ENCODE measurements at regions not wholly inside any gene's neighbourhood (a gene's known extent, or its start where the extent isn't known, plus 50 kb on each side); places are given as distances from the start of the nearest gene placed in this dataset.
"Not testable (repeated sequence)": the region's sequence is repeated elsewhere in the genome, so short reads cannot be mapped to it uniquely, and the experiment has no call there.

- not testable (repeated sequence) for TF ChIP-seq EZH2 (IDR thresholded peaks at IDR 0.05; ENCODE audit: low read length, missing control alignments)
- TF ChIP-seq, protein P1, sequence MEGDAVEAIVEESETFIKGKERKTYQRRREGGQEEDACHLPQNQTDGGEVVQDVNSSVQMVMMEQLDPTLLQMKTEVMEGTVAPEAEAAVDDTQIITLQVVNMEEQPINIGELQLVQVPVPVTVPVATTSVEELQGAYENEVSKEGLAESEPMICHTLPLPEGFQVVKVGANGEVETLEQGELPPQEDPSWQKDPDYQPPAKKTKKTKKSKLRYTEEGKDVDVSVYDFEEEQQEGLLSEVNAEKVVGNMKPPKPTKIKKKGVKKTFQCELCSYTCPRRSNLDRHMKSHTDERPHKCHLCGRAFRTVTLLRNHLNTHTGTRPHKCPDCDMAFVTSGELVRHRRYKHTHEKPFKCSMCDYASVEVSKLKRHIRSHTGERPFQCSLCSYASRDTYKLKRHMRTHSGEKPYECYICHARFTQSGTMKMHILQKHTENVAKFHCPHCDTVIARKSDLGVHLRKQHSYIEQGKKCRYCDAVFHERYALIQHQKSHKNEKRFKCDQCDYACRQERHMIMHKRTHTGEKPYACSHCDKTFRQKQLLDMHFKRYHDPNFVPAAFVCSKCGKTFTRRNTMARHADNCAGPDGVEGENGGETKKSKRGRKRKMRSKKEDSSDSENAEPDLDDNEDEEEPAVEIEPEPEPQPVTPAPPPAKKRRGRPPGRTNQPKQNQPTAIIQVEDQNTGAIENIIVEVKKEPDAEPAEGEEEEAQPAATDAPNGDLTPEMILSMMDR (conservative IDR thresholded peaks at IDR 0.05 in 1 of 2, IDR thresholded peaks at IDR 0.05 in 1 of 2; ENCODE audit: low read depth in 1 of 2, low read length in 2 of 2), result not testable (repeated sequence)
Observed at GRCh38 chr18:15066434-15066833, 318.5 kb downstream of the ANKRD30B start.

Measured in fibroblast of lung (primary cell).